SK-N-SH (cell line): ENCODE measurements at regions not wholly inside any gene's neighbourhood (a gene's known extent, or its start where the extent isn't known, plus 50 kb on each side); places are given as distances from the start of the nearest gene placed in this dataset.

Experiments
- CTCF ChIP-seq: fragments of 200-600 bp; sonication (generic); IDR thresholded peaks from 2 replicates; pipeline ENCODE4 v1.6.1; 2017; ENCODE audit warnings: antibody characterized with exemption, mild to moderate bottlenecking, moderate library complexity
- ELF1 ChIP-seq: IDR thresholded peaks from 2 replicates; pipeline ENCODE4 v1.4.0; 2012
- EP300 ChIP-seq, 2 experiments: IDR thresholded peaks; 2 replicates each; pipeline versions ENCODE4 v1.4.0 to v1.6.1; 2012; ENCODE audit warnings: borderline replicate concordance in 1 of 2, low read depth in 1 of 2, low read length in 1 of 2
- EZH2phosphoT487 ChIP-seq: fragments of 200-600 bp; sonication (generic); IDR thresholded peaks from 2 replicates; pipeline ENCODE4 v1.6.1; 2017; ENCODE audit warnings: low read depth, mixed run types, mild to moderate bottlenecking, antibody characterized with exemption, moderate library complexity, borderline replicate concordance
- GABPA ChIP-seq: IDR thresholded peaks from 2 replicates; pipeline ENCODE4 v1.4.0; 2012; ENCODE audit warnings: low read depth, mild to moderate bottlenecking
- IRF3 ChIP-seq: fragments of 150-350 bp; IDR thresholded peaks from 2 replicates; pipeline ENCODE4 v1.6.1; 2016; ENCODE audit warnings: mild to moderate bottlenecking, low read depth, low read length
- MAX ChIP-seq: IDR thresholded peaks from 2 replicates; pipeline ENCODE4 v1.4.0; 2012; ENCODE audit warnings: low read depth
- SIN3A ChIP-seq: IDR thresholded peaks from 2 replicates; pipeline ENCODE4 v1.6.1; 2012; ENCODE audit warnings: low read depth, mild to moderate bottlenecking, low read length, moderate library complexity, borderline replicate concordance
- SMC3 ChIP-seq: IDR thresholded peaks from 2 replicates; pipeline ENCODE4 v1.6.1; 2012; ENCODE audit warnings: low read depth, low read length, improper control_type of control experiment
- TAF1 ChIP-seq: IDR thresholded peaks from 2 replicates; pipeline ENCODE4 v1.6.1; 2012; ENCODE audit warnings: low read depth, mild to moderate bottlenecking, low read length, moderate library complexity, borderline replicate concordance
- TEAD4 ChIP-seq: IDR thresholded peaks from 2 replicates; pipeline ENCODE4 v1.4.0; 2012; ENCODE audit warnings: mild to moderate bottlenecking, borderline replicate concordance; ENCODE audit not compliant: insufficient read depth

GRCh38 chr16:47944589-47944988 is 211.2 kb downstream of the ABCC12 start:
- no peak for TF ChIP-seq SMC3
- TF ChIP-seq CTCF, result no peak
- no peak for TF ChIP-seq IRF3
- no peak for TF ChIP-seq TEAD4
- TF ChIP-seq SIN3A, result no peak
- no peak for TF ChIP-seq MAX
- no peak for TF ChIP-seq EZH2phosphoT487
- TF ChIP-seq TAF1, result no peak
- TF ChIP-seq ELF1, result no peak
- TF ChIP-seq GABPA, result no peak
- no peak for TF ChIP-seq EP300 (IDR thresholded peaks at IDR 0.05; ENCODE audit: borderline replicate concordance in 1 of 2, low read depth in 1 of 2, low read length in 1 of 2)
